NCI-H524 (cell line): ENCODE measurements at regions not wholly inside any gene's neighbourhood (a gene's known extent, or its start where the extent isn't known, plus 50 kb on each side); places are given as distances from the start of the nearest gene placed in this dataset.

Experiments
- DNase-seq, 2 experiments: peaks; one replicate each; lab custom pipeline; 2025; lab: John Stamatoyannopoulos, UW

DNA sequence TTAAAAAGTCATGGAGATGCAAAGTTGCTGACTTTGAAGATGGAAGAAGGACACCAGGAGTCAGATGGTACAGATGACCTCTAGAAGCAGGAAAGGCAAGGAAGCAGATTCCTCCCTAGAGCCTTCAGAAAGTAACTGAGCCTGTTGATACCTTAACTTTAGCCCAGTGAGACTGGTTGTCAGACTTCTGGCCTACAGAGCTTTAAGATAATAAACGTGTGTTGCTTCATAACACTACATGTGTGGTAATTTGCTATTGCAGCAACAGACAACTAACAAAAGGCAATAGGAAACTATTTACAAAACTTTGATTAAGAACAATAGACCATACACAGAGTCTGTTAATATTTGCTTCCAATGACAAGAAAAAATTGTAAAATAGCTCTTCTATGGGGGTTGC lies 102.0 kb upstream of the USP38 start:
- DNase-seq: no peak

DNA sequence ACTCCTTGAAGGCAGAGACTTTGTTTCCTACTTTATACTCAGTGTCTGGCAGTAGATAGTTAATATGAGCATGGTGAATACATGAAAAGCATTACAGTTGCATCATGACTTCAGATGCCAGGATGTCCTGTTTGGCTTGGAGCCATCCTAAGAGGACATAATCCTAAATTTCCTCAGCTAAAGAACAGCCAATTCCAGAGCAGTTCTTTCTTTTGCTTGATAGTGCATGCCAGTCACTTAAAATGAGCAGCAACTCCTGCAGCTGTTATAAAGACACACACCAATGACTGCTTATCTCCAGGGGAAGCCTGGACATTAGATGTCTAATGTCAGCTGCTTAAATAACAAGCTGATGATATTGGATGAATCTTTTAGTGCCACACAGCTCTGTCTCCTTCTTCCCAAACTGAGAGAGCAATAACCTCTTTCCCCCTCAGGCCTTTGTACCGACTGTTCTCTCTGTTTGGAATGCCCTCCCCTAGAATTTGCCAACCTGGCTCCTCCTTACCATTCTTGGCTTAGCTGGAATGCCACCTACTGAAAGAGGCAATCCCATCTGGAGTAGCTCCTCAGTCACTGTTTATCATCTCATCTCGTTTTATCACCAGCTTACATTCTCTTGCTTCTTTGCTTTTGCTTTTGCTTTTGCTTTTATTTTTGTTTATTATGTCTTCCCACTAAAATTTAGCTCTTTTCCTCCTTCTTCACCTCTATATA lies 100.8 kb upstream of the USP38 start:
- no peak for DNase-seq

DNA sequence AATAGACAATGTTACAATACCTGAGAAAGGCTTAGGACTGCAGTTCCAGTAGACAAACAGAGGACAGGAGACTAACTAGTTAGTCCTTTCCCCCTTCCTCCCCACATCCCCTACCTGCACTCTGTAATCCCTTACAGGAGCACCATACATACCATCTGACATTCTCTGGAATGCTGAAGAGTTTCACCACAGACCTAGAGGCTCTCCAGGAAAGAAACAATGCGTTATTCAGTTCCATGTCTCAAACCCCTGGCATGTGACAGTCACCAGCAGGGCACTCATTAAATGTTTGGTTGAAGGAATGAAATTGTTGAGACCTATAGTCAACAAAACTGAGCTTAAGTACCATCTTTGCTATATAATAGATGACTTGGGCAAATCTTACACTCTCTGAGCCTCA lies 100.2 kb upstream of the USP38 start:
- no peak for DNase-seq

DNA sequence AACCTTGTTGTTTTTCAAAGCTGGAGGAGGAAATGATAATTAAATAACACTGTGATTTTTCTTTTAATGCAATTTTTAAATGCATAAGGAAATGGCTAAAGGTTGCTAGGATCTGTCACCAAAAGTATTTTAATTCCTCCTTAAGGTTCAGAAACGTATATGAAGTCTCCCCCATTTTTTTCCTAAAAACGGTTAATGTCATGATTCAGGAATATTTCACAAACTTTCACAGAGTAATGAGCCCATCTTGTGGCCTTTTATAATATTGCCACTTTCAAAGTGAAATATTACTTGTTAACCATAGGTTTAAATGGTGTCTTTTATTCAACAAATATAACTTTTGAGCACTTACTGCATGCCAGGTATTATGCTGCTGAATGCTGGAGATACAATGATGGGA lies 99.5 kb upstream of the USP38 start:
- DNase-seq: no peak

DNA sequence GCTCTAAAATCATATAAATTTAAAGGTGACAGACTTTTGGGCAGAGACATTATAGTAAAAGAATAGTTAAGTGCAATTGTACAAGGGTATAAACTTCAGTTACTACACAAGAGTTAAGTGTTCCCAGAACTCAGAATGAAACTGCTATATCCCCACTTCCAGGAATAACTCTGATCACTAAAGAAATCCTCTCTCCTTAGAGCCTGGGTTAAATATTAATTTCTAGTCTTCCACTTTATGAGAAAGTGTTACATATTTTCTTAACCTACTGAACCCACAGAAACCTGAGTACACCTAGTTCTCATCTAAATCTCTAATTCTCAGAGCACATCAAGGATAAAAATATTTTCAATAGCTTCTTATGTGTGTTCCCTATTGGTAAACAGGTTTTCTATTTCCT lies 99.1 kb upstream of the USP38 start:
- no peak for DNase-seq

DNA sequence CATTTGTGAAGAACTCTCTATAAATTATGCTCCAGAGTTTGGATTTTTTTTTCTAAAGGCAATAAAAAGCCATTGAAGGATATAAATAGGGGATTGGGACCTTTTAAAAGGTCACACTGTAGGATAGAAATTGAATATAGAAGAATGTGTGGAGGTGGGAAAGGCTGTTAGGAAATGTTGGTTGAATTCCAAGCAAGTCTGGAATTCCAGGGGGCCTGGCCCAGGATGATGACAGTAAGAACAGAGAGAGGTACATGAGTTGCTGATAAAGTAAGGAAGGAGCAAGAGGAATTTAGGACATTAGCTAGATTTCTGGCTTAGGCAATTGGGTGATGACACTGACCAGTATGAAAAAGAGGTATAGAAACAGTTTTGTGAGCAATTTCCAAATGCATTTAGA lies 95.4 kb upstream of the USP38 start:
- DNase-seq: no peak

DNA sequence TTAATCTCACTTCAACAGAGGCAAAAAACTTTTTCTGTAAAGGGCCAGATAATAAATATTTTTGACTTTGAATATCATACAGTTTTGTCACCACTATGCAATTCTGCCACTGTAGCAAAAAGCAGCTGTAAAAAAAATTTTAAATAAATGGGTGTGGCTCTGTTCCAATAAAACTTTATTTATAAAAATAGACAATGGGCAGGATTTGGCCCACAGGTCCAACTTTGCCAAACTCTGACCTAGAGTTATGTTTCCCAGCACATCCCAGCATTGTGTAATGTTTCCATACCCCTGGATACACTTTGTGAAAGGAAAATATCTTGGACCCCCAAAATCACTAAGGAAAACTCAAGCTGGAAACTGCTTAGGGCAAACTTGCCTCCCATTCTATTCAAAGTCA lies 94.9 kb upstream of the USP38 start:
- DNase-seq: no peak

DNA sequence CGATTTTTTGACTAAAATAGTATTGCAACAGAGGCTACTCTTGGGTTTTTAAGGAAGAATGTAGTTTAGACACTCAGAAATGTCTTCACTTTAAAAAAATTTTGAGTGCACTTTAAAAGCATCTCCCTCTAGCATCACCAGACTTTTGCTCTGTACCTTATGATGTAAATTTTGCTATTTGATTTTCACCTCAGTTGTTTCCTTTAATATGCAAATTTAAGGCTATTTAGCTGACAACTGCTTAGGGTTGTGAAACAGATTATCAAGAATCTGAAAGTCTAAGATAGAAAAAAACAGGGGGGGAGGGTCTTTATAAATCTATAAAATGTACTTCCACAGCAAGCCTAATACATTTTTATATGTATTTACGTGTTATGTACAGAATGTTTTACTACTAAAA lies 92.9 kb upstream of the USP38 start:
- DNase-seq: no peak

DNA sequence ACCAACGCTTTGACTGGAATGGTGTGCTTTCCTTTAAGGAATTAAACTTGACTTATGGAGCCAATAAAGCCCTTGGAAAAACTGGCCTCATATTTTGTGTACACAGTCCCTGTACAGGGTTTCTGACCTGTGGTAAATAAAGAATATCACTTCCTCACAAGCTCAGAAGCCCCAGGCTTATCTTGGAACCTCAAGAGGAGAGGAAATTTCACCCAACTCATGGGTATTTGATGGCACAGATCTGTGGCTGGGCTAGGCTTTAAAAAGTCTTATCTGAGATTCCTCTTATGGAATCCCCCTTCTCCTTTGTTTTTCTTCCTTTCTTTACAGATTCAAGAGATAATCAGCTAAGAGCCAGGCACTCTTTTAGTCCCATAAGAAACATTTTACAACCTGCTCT lies 89.3 kb upstream of the USP38 start:
- no peak for DNase-seq

DNA sequence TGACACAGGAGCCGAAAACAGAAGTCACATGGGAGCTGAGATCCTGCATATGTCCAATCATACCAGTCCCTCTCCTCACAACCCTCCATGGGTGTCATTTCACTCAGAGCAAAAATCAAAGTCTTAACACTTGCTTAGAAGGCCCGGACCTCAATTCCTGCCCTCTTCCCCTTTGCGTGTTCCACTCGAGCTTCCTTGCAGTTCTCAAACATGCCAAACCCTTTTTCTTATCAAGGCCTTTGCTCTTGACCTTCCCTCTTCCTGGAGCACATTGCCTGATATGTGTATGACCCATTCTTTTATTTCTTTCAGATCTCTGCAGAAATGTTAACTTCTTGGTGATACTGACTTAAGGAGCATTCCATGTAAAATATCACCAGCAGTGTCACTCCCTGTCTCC lies 87.0 kb upstream of the USP38 start:
- no peak for DNase-seq

DNA sequence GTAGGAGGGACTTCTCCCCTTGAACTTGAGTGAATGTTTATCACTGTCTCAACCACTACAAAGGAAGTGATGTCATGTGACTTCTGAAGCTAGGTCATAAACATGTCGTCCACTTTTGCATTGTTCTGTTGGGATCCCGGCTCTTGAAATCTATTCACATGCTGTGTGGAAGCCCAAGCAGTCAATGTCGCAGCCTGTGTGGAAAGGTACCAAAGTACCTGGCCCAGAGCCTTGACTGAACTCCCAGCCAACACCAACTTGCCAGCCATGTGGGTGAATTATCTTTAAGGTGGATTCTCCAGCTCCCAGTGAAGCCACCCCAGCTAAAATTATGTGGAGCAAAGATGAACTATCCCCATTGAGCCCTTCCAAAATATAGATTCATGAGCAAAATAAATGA lies 85.0 kb upstream of the USP38 start:
- DNase-seq: no peak

DNA sequence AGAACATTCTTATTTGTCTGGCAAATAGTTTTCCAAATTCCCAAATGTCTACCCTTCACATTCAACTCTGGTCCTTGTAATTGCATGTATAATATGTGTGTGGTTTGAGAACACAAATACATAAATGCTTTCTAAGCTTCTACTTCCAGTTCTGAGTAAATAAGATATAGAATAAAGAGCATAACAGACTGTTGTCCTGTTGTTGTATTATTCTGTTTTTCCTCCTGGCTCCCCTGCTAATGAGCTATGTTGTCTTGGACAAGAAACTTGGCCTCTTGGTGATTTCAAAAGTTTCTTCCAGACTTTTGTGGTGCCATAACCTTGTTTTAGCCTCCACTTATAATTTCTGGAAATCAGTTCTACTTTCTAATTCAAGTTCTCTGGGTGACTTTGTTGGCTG lies 75.3 kb upstream of the USP38 start:
- no peak for DNase-seq

DNA sequence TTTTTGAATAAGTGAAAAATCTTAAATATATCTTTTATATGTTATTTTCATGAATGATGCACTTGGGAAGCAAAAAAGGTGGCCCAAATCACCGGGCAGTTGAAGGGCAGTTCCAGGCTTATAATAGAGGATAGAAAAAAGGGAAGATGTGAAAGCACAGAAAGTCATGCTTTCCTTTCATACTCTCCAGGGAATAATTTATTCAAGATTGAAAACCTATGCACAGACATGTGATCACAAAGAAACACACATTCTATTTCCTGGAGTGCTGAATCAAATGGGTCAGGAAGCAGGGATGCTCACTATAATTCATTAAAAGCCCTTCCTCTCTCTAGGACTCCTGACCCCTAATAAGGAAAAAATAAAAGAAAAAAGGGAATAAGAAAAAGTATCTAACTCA lies 66.1 kb upstream of the USP38 start:
- DNase-seq: no peak

DNA sequence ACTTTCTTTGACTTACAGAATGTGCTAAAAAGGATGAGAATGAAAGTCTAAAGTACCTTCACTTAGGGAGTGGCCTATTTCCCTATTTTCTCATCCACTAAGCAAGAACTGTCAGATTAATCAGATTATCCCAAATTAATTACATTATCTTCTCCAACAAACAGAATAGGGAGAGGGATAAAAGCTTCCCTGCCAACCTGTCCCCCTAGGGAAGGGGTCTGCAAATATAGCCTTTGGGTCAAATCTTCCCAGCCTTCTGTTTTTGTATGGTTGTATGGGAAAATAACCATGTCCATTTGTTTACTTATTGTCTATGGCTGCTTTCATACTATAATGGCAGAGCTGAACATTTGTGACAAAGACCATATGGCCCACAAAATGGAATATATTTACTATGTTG lies 57.1 kb upstream of the USP38 start:
- no peak for DNase-seq

DNA sequence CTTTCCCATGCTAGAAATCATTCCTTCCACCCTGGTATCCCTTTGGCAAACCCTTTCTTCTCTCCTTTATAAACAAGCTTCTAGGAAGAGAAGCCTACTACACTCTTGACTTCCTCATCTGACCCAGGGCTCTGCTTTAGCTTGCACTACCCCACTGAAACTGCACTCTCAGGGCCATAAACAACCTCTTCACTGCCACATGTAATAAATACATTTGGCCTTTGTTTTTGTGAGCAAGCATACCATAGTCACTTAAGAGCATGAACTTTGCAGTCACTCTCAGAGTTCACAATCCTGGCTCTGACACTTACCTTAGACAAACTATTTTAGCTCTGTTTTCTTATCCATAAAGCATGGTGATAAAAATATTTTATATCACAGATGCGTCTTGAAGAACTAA lies 50.7 kb upstream of the USP38 start:
- no peak for DNase-seq
